ENCODE measurements at regions not wholly inside any gene's neighbourhood (a gene's known extent, or its start where the extent isn't known, plus 50 kb on each side); places are given as distances from the start of the nearest gene placed in this dataset.

DNA sequence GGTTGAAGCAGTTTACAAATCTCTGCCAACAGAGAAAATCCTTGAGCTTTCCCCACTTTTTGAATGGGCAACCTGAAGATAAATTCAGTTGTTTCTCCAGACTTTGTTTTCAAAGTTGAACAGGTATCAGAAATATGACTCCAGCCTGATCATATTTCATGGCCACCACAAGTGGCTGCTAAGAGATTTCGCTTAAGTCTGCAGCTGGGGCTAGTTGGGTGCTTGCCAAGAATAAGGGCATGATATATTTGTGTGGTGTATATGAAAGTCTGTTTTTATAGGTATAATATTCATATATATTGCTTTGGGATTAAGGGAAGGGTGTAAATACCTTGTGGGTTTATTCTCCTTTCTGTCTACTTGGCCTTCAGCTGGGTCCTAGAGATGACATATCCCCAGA is 168.4 kb upstream of the GDNF start:
- TF ChIP-seq, protein P1, sequence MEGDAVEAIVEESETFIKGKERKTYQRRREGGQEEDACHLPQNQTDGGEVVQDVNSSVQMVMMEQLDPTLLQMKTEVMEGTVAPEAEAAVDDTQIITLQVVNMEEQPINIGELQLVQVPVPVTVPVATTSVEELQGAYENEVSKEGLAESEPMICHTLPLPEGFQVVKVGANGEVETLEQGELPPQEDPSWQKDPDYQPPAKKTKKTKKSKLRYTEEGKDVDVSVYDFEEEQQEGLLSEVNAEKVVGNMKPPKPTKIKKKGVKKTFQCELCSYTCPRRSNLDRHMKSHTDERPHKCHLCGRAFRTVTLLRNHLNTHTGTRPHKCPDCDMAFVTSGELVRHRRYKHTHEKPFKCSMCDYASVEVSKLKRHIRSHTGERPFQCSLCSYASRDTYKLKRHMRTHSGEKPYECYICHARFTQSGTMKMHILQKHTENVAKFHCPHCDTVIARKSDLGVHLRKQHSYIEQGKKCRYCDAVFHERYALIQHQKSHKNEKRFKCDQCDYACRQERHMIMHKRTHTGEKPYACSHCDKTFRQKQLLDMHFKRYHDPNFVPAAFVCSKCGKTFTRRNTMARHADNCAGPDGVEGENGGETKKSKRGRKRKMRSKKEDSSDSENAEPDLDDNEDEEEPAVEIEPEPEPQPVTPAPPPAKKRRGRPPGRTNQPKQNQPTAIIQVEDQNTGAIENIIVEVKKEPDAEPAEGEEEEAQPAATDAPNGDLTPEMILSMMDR (IDR thresholded peaks at IDR 0.05) = no peak
- no peak for TF ChIP-seq ZFX (IDR thresholded peaks at IDR 0.05; ENCODE audit: borderline replicate concordance)

All from 22Rv1 (cell line).